Liver (tissue), 7 donors: ENCODE measurements at regions not wholly inside any gene's neighbourhood (a gene's known extent, or its start where the extent isn't known, plus 50 kb on each side); places are given as distances from the start of the nearest gene placed in this dataset.

ENCODE experiments used
- DNase-seq: peaks from one replicate; pipeline ENCODE4 v3.0.0-alpha.2; 2017; ENCODE audit warnings: low spot score
- H3K27ac ChIP-seq, 2 donors: one replicate each; pipeline ENCODE4 v1.7.0; 2013; ENCODE audit warnings: inconsistent platforms in 2 of 2, low read length in 2 of 2, control low read depth in 1 of 2, low read depth in 1 of 2, mild to moderate bottlenecking in 1 of 2
- H3K27me3 ChIP-seq, 4 donors: one replicate each; pipeline versions ENCODE4 v1.6.1 to v1.7.0; 2013; ENCODE audit warnings: low read length in 3 of 4, inconsistent platforms in 1 of 4, mild to moderate bottlenecking in 1 of 4, moderate library complexity in 1 of 4; ENCODE audit not compliant: control insufficient read depth in 4 of 4, insufficient read depth in 4 of 4
- H3K36me3 ChIP-seq, 4 donors: one replicate each; pipeline versions ENCODE4 v1.6.1 to v1.7.0; 2013; ENCODE audit warnings: low read length in 3 of 4, mild to moderate bottlenecking in 3 of 4, low read depth in 1 of 4, moderate library complexity in 1 of 4; ENCODE audit not compliant: control insufficient read depth in 4 of 4, insufficient read depth in 3 of 4
- H3K4me1 ChIP-seq, 4 donors: one replicate each; pipeline versions ENCODE4 v1.6.1 to v1.7.0; 2013; ENCODE audit warnings: low read length in 3 of 4, mild to moderate bottlenecking in 3 of 4, moderate library complexity in 1 of 4; ENCODE audit not compliant: control insufficient read depth in 4 of 4, insufficient read depth in 4 of 4
- H3K4me3 ChIP-seq, 3 donors: one replicate each; pipeline versions ENCODE4 v1.6.1 to v1.7.0; 2013; ENCODE audit warnings: low read length in 3 of 3, control low read depth in 1 of 3, low read depth in 1 of 3, mild to moderate bottlenecking in 1 of 3
- H3K9ac ChIP-seq, 2 donors: one replicate each; pipeline ENCODE4 v1.7.0; 2013; ENCODE audit warnings: low read length in 2 of 2, mild to moderate bottlenecking in 2 of 2, moderate library complexity in 2 of 2, control low read depth in 1 of 2, low read depth in 1 of 2
- H3K9me3 ChIP-seq, 4 donors: one replicate each; pipeline versions ENCODE4 v1.6.1 to v1.7.0; 2013; ENCODE audit warnings: low read length in 3 of 4; ENCODE audit not compliant: control insufficient read depth in 4 of 4
- FOXA1 ChIP-seq: IDR thresholded peaks from 2 replicates; pipeline ENCODE4 v1.6.1; 2016; ENCODE audit warnings: antibody characterized with exemption
- FOXA2 ChIP-seq: IDR thresholded peaks from 2 replicates; pipeline ENCODE4 v1.6.1; 2016; ENCODE audit warnings: antibody characterized with exemption
- GABPA ChIP-seq, 2 donors: IDR thresholded peaks in 1 of 2; conservative IDR thresholded peaks in 1 of 2; 2 replicates each; pipeline ENCODE4 v1.6.1; 2016; ENCODE audit warnings: antibody characterized with exemption in 2 of 2, mild to moderate bottlenecking in 1 of 2, moderate library complexity in 1 of 2
- HNF4A ChIP-seq, 2 donors: conservative IDR thresholded peaks; 2 replicates each; pipeline ENCODE4 v1.6.1; 2016; ENCODE audit warnings: antibody characterized with exemption in 2 of 2, mild to moderate bottlenecking in 2 of 2
- HNF4G ChIP-seq: IDR thresholded peaks from 2 replicates; pipeline ENCODE4 v1.6.1; 2016; ENCODE audit warnings: antibody characterized with exemption
- JUND ChIP-seq, 2 donors: IDR thresholded peaks; 2 replicates each; pipeline ENCODE4 v1.6.1; 2016; ENCODE audit warnings: antibody characterized with exemption in 2 of 2
- NR2F2 ChIP-seq: IDR thresholded peaks from 2 replicates; pipeline ENCODE4 v1.6.1; 2016; ENCODE audit warnings: antibody characterized with exemption
- RXRA ChIP-seq, 2 donors: IDR thresholded peaks; 2 replicates each; pipeline ENCODE4 v1.6.1; 2017 to 2018; ENCODE audit warnings: antibody characterized with exemption in 2 of 2, mild to moderate bottlenecking in 1 of 2
- SP1 ChIP-seq: IDR thresholded peaks from 2 replicates; pipeline ENCODE4 v1.6.1; 2018; ENCODE audit warnings: antibody characterized with exemption, mild to moderate bottlenecking
- TAF1 ChIP-seq: conservative IDR thresholded peaks from 2 replicates; pipeline ENCODE4 v1.6.1; 2016; ENCODE audit warnings: antibody characterized with exemption, mild to moderate bottlenecking
- YY1 ChIP-seq: IDR thresholded peaks from 2 replicates; pipeline ENCODE4 v1.6.1; 2016; ENCODE audit warnings: antibody characterized with exemption, mild to moderate bottlenecking
- WGBS: extraction: QIAGEN DNeasy Blood & Tissue Kit; methylation state at CpG from one replicate; pipeline ENCODE4 v1.1.7; 2013; 5-methylcytosine and 5-hydroxymethylcytosine counted together
- TF ChIP-seq, protein P1 (sequence below): IDR thresholded peaks from 2 replicates; pipeline ENCODE4 v1.6.1; 2016; ENCODE audit warnings: antibody characterized with exemption, mild to moderate bottlenecking
- TF ChIP-seq, protein P2 (sequence below): IDR thresholded peaks from 2 replicates; pipeline ENCODE4 v1.6.1; 2016; ENCODE audit warnings: antibody characterized with exemption
- TF ChIP-seq, protein P3 (sequence below): IDR thresholded peaks from 2 replicates; pipeline ENCODE4 v1.6.1; 2016; ENCODE audit warnings: antibody characterized with exemption
- TF ChIP-seq, protein P4 (sequence below): IDR thresholded peaks from 2 replicates; pipeline ENCODE4 v1.6.1; 2016; ENCODE audit warnings: antibody characterized with exemption
- donor health status: healthy.
- donor health status: healthy.
- donor health status: healthy.
- donor health status: healthy.

DNA sequence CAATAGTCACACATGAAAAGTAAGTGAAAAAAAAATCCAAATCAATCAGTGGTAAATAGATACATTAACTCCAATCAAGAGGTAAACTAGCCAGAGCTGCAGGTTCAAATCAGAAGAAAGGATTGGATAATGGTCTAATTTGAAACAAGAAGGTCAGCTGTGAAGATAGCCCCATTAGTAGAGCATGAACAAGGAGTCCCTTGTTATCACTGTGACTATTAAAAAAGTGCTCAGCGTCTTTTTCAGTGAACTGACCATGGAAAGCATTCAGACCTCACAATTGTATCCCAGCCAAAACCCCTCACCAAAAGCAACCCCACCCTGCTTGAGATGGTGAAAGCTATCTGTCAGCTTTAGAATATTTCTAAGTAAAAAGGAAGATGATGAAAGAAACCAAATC lies 125.0 kb upstream of the EGLN3 start:
- TF ChIP-seq, protein P1, sequence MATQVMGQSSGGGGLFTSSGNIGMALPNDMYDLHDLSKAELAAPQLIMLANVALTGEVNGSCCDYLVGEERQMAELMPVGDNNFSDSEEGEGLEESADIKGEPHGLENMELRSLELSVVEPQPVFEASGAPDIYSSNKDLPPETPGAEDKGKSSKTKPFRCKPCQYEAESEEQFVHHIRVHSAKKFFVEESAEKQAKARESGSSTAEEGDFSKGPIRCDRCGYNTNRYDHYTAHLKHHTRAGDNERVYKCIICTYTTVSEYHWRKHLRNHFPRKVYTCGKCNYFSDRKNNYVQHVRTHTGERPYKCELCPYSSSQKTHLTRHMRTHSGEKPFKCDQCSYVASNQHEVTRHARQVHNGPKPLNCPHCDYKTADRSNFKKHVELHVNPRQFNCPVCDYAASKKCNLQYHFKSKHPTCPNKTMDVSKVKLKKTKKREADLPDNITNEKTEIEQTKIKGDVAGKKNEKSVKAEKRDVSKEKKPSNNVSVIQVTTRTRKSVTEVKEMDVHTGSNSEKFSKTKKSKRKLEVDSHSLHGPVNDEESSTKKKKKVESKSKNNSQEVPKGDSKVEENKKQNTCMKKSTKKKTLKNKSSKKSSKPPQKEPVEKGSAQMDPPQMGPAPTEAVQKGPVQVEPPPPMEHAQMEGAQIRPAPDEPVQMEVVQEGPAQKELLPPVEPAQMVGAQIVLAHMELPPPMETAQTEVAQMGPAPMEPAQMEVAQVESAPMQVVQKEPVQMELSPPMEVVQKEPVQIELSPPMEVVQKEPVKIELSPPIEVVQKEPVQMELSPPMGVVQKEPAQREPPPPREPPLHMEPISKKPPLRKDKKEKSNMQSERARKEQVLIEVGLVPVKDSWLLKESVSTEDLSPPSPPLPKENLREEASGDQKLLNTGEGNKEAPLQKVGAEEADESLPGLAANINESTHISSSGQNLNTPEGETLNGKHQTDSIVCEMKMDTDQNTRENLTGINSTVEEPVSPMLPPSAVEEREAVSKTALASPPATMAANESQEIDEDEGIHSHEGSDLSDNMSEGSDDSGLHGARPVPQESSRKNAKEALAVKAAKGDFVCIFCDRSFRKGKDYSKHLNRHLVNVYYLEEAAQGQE, result no peak
- no peak for TF ChIP-seq SP1
- no peak for TF ChIP-seq HNF4A (conservative IDR thresholded peaks at IDR 0.05)
- TF ChIP-seq NR2F2, result no peak
- TF ChIP-seq RXRA (IDR thresholded peaks at IDR 0.05), result no peak
- no peak for TF ChIP-seq FOXA2
- no peak for TF ChIP-seq YY1
- Histone ChIP-seq H3K27me3 (no peaks in the 10 kb centered on the region), H3K9ac (no peak overlapping the region), H3K27ac (no peak overlapping the region), H3K9me3 (peaks cover 0 to 3% (median 0%) of the 10 kb centered on the region in 4 donors), H3K4me1 (no peaks in the 10 kb centered on the region), H3K4me3 (no peak overlapping the region), H3K36me3 (no peaks in the 10 kb centered on the region)
- WGBS, result 69% methylated on average over 1 of the region's 1 CpG
- DNase-seq, result no peak

DNA sequence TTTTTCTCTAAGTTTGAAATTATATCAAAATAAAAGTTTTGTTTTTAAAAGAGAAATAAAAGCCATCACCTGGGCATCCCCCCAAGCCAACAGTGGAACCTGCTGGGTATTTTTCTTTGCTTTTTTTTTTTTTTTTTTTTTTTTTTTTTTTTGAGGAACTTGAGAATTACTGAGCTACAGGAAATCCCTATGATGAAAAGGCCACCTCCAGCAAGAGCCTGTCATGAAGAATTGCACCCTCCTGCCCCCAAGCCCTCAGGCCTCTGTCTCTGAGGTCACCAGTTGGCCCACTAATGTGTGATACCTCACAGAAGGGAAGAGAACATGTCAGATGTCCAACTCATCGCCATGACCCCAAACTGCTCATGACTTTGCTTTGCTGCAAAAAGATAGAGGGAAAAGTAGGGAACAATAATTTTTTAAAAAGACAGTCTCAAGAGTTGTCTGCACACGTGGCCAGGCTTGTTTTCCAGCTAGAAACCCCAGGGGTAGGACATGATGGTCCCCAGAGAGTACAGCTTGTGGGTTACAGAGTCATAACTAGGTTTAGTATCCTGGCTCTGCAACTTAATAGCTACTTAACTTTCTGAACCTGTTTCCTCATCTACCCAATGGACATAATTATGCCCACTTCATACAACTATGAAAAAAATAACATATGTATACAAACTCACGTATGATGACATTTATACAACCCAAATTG lies 124.3 kb upstream of the EGLN3 start:
- no peak overlapping the region for H3K9ac ChIP-seq
- no peak overlapping the region for H3K27ac ChIP-seq
- H3K9me3 ChIP-seq, result peaks cover 0 to 3% (median 0%) of the 10 kb centered on the region in 4 donors
- DNase-seq, result no peak
- WGBS, result 53% methylated on average over 3 of the region's 3 CpGs
- TF ChIP-seq FOXA2 (no peak), HNF4G (no peak), NR2F2 (no peak), SP1 (no peak), YY1 (no peak), HNF4A (conservative IDR thresholded peaks at IDR 0.05) (no peak), RXRA (IDR thresholded peaks at IDR 0.05) (no peak), GABPA (IDR thresholded peaks at IDR 0.05 in 1 of 2, conservative IDR thresholded peaks at IDR 0.05 in 1 of 2) (no peak), TAF1 (no peak), JUND (IDR thresholded peaks at IDR 0.05) (no peak), FOXA1 (no peak)
- TF ChIP-seq, protein P2, sequence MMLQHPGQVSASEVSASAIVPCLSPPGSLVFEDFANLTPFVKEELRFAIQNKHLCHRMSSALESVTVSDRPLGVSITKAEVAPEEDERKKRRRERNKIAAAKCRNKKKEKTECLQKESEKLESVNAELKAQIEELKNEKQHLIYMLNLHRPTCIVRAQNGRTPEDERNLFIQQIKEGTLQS, result no peak
- TF ChIP-seq, protein P3, sequence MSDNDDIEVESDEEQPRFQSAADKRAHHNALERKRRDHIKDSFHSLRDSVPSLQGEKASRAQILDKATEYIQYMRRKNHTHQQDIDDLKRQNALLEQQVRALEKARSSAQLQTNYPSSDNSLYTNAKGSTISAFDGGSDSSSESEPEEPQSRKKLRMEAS, result no peak
- TF ChIP-seq, protein P4, sequence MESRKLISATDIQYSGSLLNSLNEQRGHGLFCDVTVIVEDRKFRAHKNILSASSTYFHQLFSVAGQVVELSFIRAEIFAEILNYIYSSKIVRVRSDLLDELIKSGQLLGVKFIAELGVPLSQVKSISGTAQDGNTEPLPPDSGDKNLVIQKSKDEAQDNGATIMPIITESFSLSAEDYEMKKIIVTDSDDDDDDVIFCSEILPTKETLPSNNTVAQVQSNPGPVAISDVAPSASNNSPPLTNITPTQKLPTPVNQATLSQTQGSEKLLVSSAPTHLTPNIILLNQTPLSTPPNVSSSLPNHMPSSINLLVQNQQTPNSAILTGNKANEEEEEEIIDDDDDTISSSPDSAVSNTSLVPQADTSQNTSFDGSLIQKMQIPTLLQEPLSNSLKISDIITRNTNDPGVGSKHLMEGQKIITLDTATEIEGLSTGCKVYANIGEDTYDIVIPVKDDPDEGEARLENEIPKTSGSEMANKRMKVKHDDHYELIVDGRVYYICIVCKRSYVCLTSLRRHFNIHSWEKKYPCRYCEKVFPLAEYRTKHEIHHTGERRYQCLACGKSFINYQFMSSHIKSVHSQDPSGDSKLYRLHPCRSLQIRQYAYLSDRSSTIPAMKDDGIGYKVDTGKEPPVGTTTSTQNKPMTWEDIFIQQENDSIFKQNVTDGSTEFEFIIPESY, result no peak
- H3K4me3 ChIP-seq, result no peak overlapping the region
- no peaks in the 10 kb centered on the region for H3K36me3 ChIP-seq
- no peaks in the 10 kb centered on the region for H3K4me1 ChIP-seq
- H3K27me3 ChIP-seq, result no peaks in the 10 kb centered on the region
